ENCODE measurements at regions not wholly inside any gene's neighbourhood (a gene's known extent, or its start where the extent isn't known, plus 50 kb on each side); places are given as distances from the start of the nearest gene placed in this dataset.

DNA sequence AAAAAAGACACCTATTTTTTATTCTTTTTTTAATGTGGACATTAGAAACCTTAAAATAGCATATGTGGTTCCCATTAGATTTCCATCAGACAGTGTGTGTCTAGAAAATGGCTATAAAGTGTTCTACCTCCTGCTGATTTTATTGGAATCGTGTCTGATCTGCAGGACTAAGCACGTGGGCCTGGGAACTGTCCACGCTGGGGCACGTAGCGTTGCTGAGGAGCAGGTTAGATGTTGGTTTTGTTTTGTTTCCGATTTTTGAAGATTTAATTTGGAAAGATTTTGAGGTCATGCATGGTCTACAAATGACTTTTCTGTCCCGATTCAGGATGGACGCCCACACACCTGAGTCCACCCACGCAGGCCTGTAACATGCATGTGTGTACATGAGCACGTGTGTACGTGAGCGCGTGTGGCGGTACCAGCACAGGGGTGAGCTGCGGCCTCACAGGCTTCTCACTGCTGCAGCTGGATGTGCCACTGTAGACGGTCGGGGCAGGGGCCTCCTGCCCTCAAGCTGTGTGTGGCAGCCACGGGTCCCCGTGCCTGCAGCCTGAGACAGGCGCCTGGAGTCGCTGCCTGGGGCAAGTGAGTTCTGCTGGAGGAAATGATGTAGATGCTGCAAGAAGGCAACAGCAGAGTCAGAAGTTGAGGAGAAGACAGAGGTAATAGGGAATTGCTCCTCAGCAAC is 99.7 kb upstream of the CTDP1 start:
- peaks cover 0 to 3% (median 0%) of the 10 kb centered on the region in 3 donors for H3K27me3 ChIP-seq (ENCODE audit: control insufficient read depth in 3 of 3, insufficient read depth in 3 of 3, low read length in 2 of 3)
- WGBS, 2 donors, result 89 to 91% methylated on average over 21 of the region's 21 CpGs
- ATAC-seq (ENCODE audit: insufficient read depth, low FRiP score) (no peak), DNase-seq (peak in 1 of 3 donors; percentile 15)
- peaks cover 0 to 3% (median under 1%) of the 10 kb centered on the region in 4 donors for H3K9me3 ChIP-seq (ENCODE audit: control insufficient read depth in 4 of 4, insufficient read depth in 3 of 4, low read length in 3 of 4)
- no peak overlapping the region for H3K4me3 ChIP-seq
- H3K27ac ChIP-seq (ENCODE audit: low read depth in 1 of 2, low read length in 1 of 2), result no peak overlapping the region
- no peak overlapping the region for H3K9ac ChIP-seq (ENCODE audit: insufficient read depth in 1 of 2, low read length in 2 of 2)
- no peaks in the 10 kb centered on the region for H3K36me3 ChIP-seq (ENCODE audit: control insufficient read depth in 4 of 4, insufficient read depth in 4 of 4, low read length in 4 of 4)
- TF ChIP-seq, protein P1, sequence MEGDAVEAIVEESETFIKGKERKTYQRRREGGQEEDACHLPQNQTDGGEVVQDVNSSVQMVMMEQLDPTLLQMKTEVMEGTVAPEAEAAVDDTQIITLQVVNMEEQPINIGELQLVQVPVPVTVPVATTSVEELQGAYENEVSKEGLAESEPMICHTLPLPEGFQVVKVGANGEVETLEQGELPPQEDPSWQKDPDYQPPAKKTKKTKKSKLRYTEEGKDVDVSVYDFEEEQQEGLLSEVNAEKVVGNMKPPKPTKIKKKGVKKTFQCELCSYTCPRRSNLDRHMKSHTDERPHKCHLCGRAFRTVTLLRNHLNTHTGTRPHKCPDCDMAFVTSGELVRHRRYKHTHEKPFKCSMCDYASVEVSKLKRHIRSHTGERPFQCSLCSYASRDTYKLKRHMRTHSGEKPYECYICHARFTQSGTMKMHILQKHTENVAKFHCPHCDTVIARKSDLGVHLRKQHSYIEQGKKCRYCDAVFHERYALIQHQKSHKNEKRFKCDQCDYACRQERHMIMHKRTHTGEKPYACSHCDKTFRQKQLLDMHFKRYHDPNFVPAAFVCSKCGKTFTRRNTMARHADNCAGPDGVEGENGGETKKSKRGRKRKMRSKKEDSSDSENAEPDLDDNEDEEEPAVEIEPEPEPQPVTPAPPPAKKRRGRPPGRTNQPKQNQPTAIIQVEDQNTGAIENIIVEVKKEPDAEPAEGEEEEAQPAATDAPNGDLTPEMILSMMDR (IDR thresholded peaks at IDR 0.05; ENCODE audit: control extremely low read depth, extremely low read depth), result no peak
- H3K4me1 ChIP-seq (ENCODE audit: control insufficient read depth in 5 of 5, insufficient read depth in 5 of 5, low read length in 5 of 5), result peaks cover 0 to 39% (median 17%) of the 10 kb centered on the region in 5 donors

DNA sequence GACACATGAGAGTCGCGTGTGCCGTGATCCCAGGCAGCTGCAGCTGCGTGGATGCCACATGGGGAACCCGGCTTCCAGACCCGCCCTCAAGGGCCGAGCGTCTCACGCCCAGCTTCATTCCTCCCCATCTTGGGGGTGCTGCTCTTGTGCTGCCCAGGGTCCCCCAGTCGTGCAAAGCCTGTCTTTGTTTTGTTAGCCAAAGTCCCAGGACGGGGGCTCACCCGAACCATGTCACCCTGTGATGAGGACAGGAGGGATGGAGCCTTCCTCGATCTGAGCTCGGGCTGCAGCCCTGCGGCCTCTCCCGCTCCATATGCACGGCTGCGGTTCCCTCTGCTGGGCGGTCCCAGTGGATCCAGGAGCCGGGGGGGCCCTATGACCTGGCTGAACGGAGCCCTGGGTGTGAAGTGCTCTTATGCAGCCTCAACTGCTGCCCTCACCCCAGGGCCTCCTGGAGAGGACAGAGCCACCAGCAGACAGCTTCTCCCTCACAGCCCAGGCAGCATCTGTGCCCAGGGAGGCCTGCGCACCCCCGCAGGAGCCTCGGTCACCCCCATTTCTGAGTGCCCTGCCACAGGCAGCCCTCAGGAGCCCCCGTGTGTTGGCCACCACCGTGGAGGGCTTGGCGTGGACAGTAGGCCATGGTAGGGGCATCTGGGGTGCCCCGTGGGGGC is 99.0 kb upstream of the CTDP1 start:
- ATAC-seq (ENCODE audit: insufficient read depth, low FRiP score) (no peak), DNase-seq (peak in 1 of 3 donors; percentile 9)
- TF ChIP-seq, protein P1 (IDR thresholded peaks at IDR 0.05; ENCODE audit: control extremely low read depth, extremely low read depth), result no peak
- no peaks in the 10 kb centered on the region for H3K36me3 ChIP-seq (ENCODE audit: control insufficient read depth in 4 of 4, insufficient read depth in 4 of 4, low read length in 4 of 4)
- peaks cover 0 to 3% (median under 1%) of the 10 kb centered on the region in 4 donors for H3K9me3 ChIP-seq (ENCODE audit: control insufficient read depth in 4 of 4, insufficient read depth in 3 of 4, low read length in 3 of 4)
- peaks cover 0 to 39% (median 17%) of the 10 kb centered on the region in 5 donors for H3K4me1 ChIP-seq (ENCODE audit: control insufficient read depth in 5 of 5, insufficient read depth in 5 of 5, low read length in 5 of 5)
- no peak overlapping the region for H3K4me3 ChIP-seq
- no peak overlapping the region for H3K9ac ChIP-seq (ENCODE audit: insufficient read depth in 1 of 2, low read length in 2 of 2)
- no peak overlapping the region for H3K27ac ChIP-seq (ENCODE audit: low read depth in 1 of 2, low read length in 1 of 2)
- peaks cover 0 to 3% (median 0%) of the 10 kb centered on the region in 3 donors for H3K27me3 ChIP-seq (ENCODE audit: control insufficient read depth in 3 of 3, insufficient read depth in 3 of 3, low read length in 2 of 3)
- WGBS, 2 donors, result 88 to 90% methylated on average over 28 of the region's 28 CpGs

- Histone ChIP-seq H3K36me3 (ENCODE audit: control insufficient read depth in 4 of 4, insufficient read depth in 4 of 4, low read length in 4 of 4) (no peaks in the 10 kb centered on the region), H3K9ac (ENCODE audit: insufficient read depth in 1 of 2, low read length in 2 of 2) (no peak overlapping the region), H3K27me3 (ENCODE audit: control insufficient read depth in 3 of 3, insufficient read depth in 3 of 3, low read length in 2 of 3) (peaks cover 0 to 3% (median 0%) of the 10 kb centered on the region in 3 donors), H3K9me3 (ENCODE audit: control insufficient read depth in 4 of 4, insufficient read depth in 3 of 4, low read length in 3 of 4) (peaks cover 0 to 3% (median under 1%) of the 10 kb centered on the region in 4 donors), H3K4me3 (no peak overlapping the region), H3K27ac (ENCODE audit: low read depth in 1 of 2, low read length in 1 of 2) (no peak overlapping the region), H3K4me1 (ENCODE audit: control insufficient read depth in 5 of 5, insufficient read depth in 5 of 5, low read length in 5 of 5) (peaks cover 0 to 31% (median 16%) of the 10 kb centered on the region in 5 donors)
- no peak for ATAC-seq (ENCODE audit: insufficient read depth, low FRiP score)
- WGBS, 2 donors, result 93 to 96% methylated on average over 6 of the region's 6 CpGs
- TF ChIP-seq, protein P1 (IDR thresholded peaks at IDR 0.05; ENCODE audit: control extremely low read depth, extremely low read depth), result no peak
- DNase-seq, result peak in 1 of 3 donors; percentile 2
Measured at GRCh38 chr18:79581406-79581805, 98.2 kb upstream of the CTDP1 start.

Measured in lung (tissue), 11 donors.